Coronary artery (tissue), 2 donors: ENCODE measurements at regions not wholly inside any gene's neighbourhood (a gene's known extent, or its start where the extent isn't known, plus 50 kb on each side); places are given as distances from the start of the nearest gene placed in this dataset.

Experiments
- DNase-seq: peaks from one replicate; pipeline ENCODE4 v3.0.0-alpha.2; 2017; ENCODE audit warnings: low spot score
- H3K27ac ChIP-seq, 2 donors: fragments of 200-600 bp; sonication (generic); one replicate each; pipeline ENCODE4 v1.5.1; 2016 to 2019
- H3K4me3 ChIP-seq: fragments of 200-600 bp; sonication (generic); 2 replicates; pipeline ENCODE4 v1.5.1; 2016; ENCODE audit warnings: mild to moderate bottlenecking, moderate library complexity
- TF ChIP-seq, protein P1 (sequence below): fragments of 200-600 bp; sonication (generic); IDR thresholded peaks from one replicate; pipeline ENCODE4 v1.5.1; 2019; ENCODE audit warnings: antibody characterized with exemption

DNA sequence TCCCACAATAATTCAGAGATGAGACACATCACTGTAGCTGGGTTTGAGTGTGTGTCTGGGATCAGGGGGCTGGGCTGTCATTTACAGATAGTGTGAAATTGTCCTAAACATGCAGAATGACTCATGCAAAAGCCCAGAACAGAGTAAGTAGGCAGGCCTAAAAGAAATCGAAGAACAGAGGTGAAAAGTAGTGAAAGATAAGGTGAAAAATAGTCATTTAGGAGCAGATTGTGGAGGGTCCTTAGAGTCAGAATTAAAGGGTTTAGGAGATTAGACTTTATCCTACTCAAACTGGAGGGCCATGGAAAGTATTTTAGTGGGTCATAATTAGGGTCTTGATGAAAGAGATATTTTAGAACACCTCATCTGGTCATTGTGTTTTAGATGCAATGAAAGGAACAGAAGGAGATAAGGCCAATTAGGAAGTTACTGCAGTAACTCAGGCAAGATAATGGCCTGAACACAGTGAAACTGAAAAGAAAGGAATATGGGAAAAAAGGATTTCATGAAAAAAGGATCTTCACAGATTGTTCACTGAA is 58.3 kb upstream of the NEBL start:
- TF ChIP-seq, protein P1, sequence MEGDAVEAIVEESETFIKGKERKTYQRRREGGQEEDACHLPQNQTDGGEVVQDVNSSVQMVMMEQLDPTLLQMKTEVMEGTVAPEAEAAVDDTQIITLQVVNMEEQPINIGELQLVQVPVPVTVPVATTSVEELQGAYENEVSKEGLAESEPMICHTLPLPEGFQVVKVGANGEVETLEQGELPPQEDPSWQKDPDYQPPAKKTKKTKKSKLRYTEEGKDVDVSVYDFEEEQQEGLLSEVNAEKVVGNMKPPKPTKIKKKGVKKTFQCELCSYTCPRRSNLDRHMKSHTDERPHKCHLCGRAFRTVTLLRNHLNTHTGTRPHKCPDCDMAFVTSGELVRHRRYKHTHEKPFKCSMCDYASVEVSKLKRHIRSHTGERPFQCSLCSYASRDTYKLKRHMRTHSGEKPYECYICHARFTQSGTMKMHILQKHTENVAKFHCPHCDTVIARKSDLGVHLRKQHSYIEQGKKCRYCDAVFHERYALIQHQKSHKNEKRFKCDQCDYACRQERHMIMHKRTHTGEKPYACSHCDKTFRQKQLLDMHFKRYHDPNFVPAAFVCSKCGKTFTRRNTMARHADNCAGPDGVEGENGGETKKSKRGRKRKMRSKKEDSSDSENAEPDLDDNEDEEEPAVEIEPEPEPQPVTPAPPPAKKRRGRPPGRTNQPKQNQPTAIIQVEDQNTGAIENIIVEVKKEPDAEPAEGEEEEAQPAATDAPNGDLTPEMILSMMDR = no peak
- no peak overlapping the region for H3K27ac ChIP-seq
- H3K4me3 ChIP-seq = no peak overlapping the region
- DNase-seq = no peak

DNA sequence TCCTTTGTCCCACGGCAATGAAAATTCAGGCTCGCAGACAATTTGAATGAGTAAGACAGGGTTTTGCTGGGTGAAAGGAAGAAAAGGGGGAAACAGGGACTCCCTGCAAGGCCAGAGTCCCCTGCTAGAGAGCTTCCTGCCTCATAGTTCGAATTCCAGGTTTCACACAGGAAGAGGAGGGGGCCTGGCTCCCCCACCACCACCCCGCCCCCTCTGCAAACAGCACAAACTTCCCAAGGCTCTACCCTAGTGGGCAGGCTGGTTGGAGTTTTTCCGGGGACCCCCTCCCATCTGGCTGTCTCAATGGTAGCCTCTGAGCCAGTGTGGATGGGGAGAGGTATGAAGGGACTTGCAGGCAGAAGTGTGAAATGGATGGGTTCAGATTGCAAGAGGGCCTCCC is 57.4 kb upstream of the NEBL start:
- TF ChIP-seq, protein P1 = no peak
- DNase-seq = no peak
- no peak overlapping the region for H3K27ac ChIP-seq
- no peak overlapping the region for H3K4me3 ChIP-seq

DNA sequence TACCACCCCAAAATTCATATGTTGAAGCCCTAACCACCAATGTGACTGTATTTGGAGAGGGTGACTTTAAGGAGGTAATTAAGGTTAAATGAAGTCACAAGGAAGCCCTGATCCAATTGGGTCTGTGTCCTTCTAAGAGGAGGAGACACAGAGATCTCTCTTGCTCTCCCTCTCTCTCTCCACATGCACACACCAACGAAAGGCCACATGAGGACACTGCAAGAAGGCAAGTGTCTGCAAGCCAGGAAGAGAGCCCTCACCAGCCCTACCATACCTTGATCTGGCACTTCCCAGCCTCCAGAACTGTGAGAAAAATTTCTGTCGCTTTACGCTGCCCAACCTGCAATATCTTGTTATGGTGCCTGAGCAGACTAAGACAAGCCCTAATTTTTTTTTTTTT is 56.0 kb upstream of the NEBL start:
- Histone ChIP-seq H3K4me3 (no peak overlapping the region), H3K27ac (no peak overlapping the region)
- TF ChIP-seq, protein P1 = no peak
- DNase-seq = no peak

DNA sequence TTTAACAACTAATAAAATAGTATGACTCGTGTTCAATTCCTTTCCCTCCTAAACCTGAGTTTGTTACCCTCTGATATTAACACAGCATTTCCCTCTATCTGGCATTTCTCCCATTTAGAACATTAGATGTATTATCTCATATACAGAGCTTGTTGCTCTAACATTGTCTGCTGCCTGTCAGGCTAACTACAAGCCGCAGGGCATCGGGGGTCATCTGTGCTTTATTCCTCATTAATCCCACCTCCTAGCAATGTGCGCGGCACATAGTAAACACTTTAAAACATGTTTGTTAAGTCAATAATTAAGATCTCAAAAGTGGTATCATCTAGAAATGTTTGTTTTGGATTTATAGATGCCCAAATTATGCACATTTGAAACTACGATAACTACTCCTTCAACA is 52.9 kb upstream of the NEBL start:
- TF ChIP-seq, protein P1 = no peak
- Histone ChIP-seq H3K27ac (no peak overlapping the region), H3K4me3 (no peak overlapping the region)
- no peak for DNase-seq

DNA sequence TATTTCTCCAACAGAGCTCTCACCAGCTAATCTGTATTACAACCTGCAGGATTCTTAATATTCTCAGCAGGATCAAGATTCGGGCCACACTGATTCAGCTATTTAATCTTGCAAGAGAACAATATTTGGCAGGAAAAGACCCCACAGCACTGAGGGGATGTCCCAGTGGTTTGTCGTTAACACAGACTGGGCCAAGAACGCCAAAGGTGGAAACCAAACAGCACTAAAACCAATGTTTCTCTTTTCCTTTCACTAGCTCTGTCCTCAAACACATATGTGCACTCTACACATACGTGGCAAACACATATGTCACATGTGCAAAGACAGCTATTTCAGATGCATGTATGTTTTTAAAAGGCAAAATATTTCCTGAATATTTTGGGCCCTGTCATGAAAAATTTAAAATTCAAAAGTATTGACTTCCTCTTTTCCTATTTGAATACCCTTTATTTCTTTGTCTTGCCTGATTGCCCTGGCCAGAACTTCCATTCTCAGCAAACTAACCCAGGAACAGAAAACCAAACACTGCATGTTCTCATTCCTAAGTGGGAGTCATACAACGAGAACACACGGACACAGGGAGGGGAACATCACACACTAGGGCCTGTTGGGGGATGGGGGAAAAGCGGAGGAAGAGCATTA is 51.7 kb upstream of the NEBL start:
- no peak for DNase-seq
- no peak overlapping the region for H3K4me3 ChIP-seq
- TF ChIP-seq, protein P1 = no peak
- no peak overlapping the region for H3K27ac ChIP-seq
